Activated B cell treated with CpG ODN at 0.5 μM for 24 hours (primary cell): ENCODE measurements at regions not wholly inside any gene's neighbourhood (a gene's known extent, or its start where the extent isn't known, plus 50 kb on each side); places are given as distances from the start of the nearest gene placed in this dataset.

Source experiments
- ATAC-seq: fragments of 200-7000 bp; cut with Tn5 transposase; one replicate; pipeline ENCODE4 v1.10.0; 2021; ENCODE audit warnings: low read depth, mild to moderate bottlenecking, moderate library complexity
- CTCF ChIA-PET: fragments of 350-600 bp; sonication (Branson Sonifier 250); formaldehyde crosslinking; loops from one replicate; lab custom pipeline; 2021; ENCODE audit warnings: antibody characterized with exemption; lab: Charles Lee
- POLR2A ChIA-PET: fragments of 350-600 bp; sonication (Branson Sonifier 250); formaldehyde crosslinking; loops from one replicate; lab custom pipeline; 2021; ENCODE audit warnings: antibody characterized with exemption; lab: Charles Lee
- DNase-seq: peaks from one replicate; pipeline ENCODE4 v3.0.0; 2022
- H3K27ac Mint-ChIP-seq: one replicate; pipeline ENCODE4 v1.8.0; 2020; ENCODE audit warnings: mixed read lengths
- H3K27me3 Mint-ChIP-seq: one replicate; pipeline ENCODE4 v1.8.0; 2021; ENCODE audit warnings: mixed read lengths
- H3K36me3 Mint-ChIP-seq: one replicate; pipeline ENCODE4 v1.8.0; 2021; ENCODE audit warnings: low read depth, mixed read lengths
- H3K4me1 Mint-ChIP-seq: one replicate; pipeline ENCODE4 v1.8.0; 2021; ENCODE audit warnings: mixed read lengths
- H3K4me3 Mint-ChIP-seq: one replicate; pipeline ENCODE4 v1.8.0; 2020; ENCODE audit warnings: mild to moderate bottlenecking, mixed read lengths
- H3K9me3 Mint-ChIP-seq: one replicate; pipeline ENCODE4 v1.8.0; 2020; ENCODE audit warnings: mixed read lengths
- CTCF ChIP-seq: fragments of 200-600 bp; IDR thresholded peaks from one replicate; pipeline ENCODE4 v1.8.0; 2022; ENCODE audit warnings: antibody characterized with exemption, mild to moderate bottlenecking
- intact Hi-C: fragments of 100-400 bp; cut with micrococcal nuclease; formaldehyde crosslinking; loops from one replicate; pipeline ENCODE4 v1.15.1; 2024

DNA sequence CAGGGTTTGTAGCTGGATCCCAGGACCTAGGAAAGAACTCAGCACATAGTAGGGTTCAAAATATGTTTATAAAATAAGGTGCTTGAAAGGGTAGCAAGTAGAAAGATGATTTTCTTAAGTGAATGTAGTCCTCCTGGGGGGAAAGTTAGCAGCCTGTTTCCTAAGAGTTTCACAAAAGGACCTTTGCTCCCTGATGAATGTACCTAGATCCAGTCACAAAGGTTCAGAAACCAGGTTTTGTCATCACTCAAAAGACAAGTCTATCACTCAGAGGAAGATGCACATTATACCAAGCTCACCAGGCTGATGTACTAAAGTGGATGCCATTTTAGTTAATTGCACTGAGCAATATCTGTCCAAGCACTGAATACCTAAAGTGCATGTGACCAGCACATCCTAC, 378.2 kb downstream of the BCL11A start:
- no peaks in the 10 kb centered on the region for H3K36me3 Mint-ChIP-seq
- H3K4me1 Mint-ChIP-seq = no peaks in the 10 kb centered on the region

DNA sequence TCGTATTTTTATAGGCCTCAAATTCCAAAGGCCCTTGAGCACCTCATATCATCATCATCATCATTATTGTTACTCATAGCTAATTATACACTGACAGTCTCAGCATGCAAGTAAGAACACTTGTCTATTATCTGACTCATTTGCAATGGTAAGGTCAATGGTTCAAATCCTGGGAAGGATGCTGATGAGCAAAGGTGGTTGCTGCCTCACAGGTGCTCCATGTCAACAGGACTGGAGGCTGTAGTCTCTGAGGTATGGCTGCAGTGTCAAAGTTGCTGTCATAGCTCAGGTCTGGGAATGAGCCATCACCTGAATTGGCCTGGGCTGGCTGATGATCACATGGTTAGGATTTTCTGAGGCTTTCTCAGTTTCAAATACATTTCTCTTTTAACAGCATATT, 379.3 kb downstream of the BCL11A start:
- DNase-seq (no peak), ATAC-seq (no peak)
- Mint-ChIP-seq H3K4me3 (no peak overlapping the region), H3K4me1 (no peaks in the 10 kb centered on the region), H3K27me3 (no peaks in the 10 kb centered on the region), H3K27ac (no peak overlapping the region), H3K36me3 (no peaks in the 10 kb centered on the region), H3K9me3 (no peaks in the 10 kb centered on the region)
- no peak for TF ChIP-seq CTCF
- ChIA-PET CTCF (no interaction called here), POLR2A (no interaction called here)
- intact Hi-C loops = no loop called here

More for the DNA sequence above, 378.2 kb downstream of the BCL11A start:
- Mint-ChIP-seq H3K9me3 (no peaks in the 10 kb centered on the region), H3K27me3 (no peaks in the 10 kb centered on the region), H3K4me3 (no peak overlapping the region), H3K27ac (no peak overlapping the region)
- no peak for DNase-seq
- intact Hi-C loops = no loop called here
- CTCF ChIA-PET = no interaction called here
- POLR2A ChIA-PET = no interaction called here
- TF ChIP-seq CTCF = no peak
- ATAC-seq = no peak

GRCh38 chr2:60172801-60173200, 380.7 kb downstream of the BCL11A start:
- H3K4me3 Mint-ChIP-seq = no peak overlapping the region
- CTCF ChIA-PET = no interaction called here
- ATAC-seq (no peak), DNase-seq (no peak)
- no peaks in the 10 kb centered on the region for H3K9me3 Mint-ChIP-seq
- POLR2A ChIA-PET = interaction anchor here (0.7 kb wide), 1 partner anchor 1722 kb away, joined by 3 read pairs; no protein-coding TSS in a partner anchor
- intact Hi-C loops = no loop called here
- no peak for TF ChIP-seq CTCF
- no peak overlapping the region for H3K27ac Mint-ChIP-seq
- no peaks in the 10 kb centered on the region for H3K4me1 Mint-ChIP-seq
- no peaks in the 10 kb centered on the region for H3K36me3 Mint-ChIP-seq
- no peaks in the 10 kb centered on the region for H3K27me3 Mint-ChIP-seq

DNA sequence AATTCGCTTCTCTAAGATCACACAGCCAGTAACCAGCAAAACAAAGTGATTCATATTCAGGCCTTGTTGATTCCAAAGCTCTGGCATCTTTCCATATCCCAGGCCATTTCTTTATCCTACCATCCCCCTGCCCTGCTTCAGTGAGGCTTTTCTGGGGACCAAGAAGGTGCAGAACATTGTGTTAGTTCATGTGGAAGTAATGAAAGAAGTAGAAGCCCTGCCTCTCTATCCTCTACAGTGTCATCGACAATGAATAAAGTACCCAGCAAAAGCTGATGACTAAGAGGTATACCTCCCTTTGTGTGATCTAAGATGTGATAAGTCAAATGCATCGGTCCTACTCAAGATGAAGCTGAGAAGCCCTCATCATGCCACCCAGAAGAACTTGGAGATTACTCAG, 383.2 kb downstream of the BCL11A start:
- no peaks in the 10 kb centered on the region for H3K4me1 Mint-ChIP-seq
- ATAC-seq = no peak
- DNase-seq = no peak
- no peak overlapping the region for H3K27ac Mint-ChIP-seq
- no peaks in the 10 kb centered on the region for H3K36me3 Mint-ChIP-seq
- no peaks in the 10 kb centered on the region for H3K27me3 Mint-ChIP-seq
- no peak overlapping the region for H3K4me3 Mint-ChIP-seq
- ChIA-PET CTCF (no interaction called here), POLR2A (no interaction called here)
- intact Hi-C loops = no loop called here
- no peak for TF ChIP-seq CTCF
- H3K9me3 Mint-ChIP-seq = no peaks in the 10 kb centered on the region

DNA sequence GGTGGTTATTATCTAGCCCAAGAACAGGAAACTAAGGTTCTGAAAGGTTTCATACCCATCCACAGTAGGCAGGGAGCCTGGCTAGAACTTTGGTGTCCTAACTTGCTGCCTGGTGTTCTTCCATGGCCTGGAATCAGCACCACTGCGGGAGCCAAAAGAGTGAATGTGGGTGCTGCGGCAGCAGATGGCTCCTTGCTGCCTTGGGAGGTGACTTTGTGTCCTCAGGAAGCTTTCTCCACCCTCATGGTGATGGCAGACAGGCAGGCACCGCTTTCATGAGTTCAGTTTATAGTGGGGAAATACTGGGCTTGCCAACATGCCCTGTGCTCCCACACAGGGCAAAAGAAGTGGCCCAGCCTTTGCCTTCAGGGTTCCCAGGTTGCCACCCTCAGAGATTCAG, 385.2 kb downstream of the BCL11A start:
- intact Hi-C loops = no loop called here
- ATAC-seq = no peak
- ChIA-PET POLR2A (no interaction called here), CTCF (no interaction called here)
- no peaks in the 10 kb centered on the region for H3K27me3 Mint-ChIP-seq
- no peak overlapping the region for H3K4me3 Mint-ChIP-seq
- no peaks in the 10 kb centered on the region for H3K9me3 Mint-ChIP-seq
- no peaks in the 10 kb centered on the region for H3K36me3 Mint-ChIP-seq
- H3K27ac Mint-ChIP-seq = no peak overlapping the region
- DNase-seq = no peak
- H3K4me1 Mint-ChIP-seq = no peaks in the 10 kb centered on the region
- no peak for TF ChIP-seq CTCF
